ENCODE measurements at regions not wholly inside any gene's neighbourhood (a gene's known extent, or its start where the extent isn't known, plus 50 kb on each side); places are given as distances from the start of the nearest gene placed in this dataset.

GRCh38 chr15:88334436-88334835, 77.9 kb upstream of the NTRK3 start:
- WGBS (ENCODE audit: low lambda C conversion rate), result 8% methylated on average over 4 of the region's 4 CpGs
- no peak overlapping the region; the same call in 1 of the 2 replicates for H3K4me2 ChIP-seq
- H3K4me3 ChIP-seq (ENCODE audit: low read depth in 2 of 2, low read length in 1 of 2), result no peak overlapping the region
- no peaks in the 10 kb centered on the region for H3K27me3 ChIP-seq (ENCODE audit: insufficient read depth)
- no peaks in the 10 kb centered on the region; a peak in 1 of 4 replicates for H3K4me1 ChIP-seq (ENCODE audit: control insufficient read depth in 1 of 2, insufficient read depth in 2 of 2, low read depth in 1 of 2, low read length in 1 of 2)
- H2AFZ ChIP-seq (ENCODE audit: low read depth), result 0 out of 2 replicates have a peak overlapping the region, but pooled peaks have one; percentile 41
- no peaks in the 10 kb centered on the region for H3K9me3 ChIP-seq
- CTCF ChIA-PET, result interaction anchor here (0.7 to 0.9 kb wide), 2 partner anchors 14 to 34 kb away, joined by 3 to 4 read pairs; no protein-coding TSS in a partner anchor
- H3F3A ChIP-seq (replicated peaks; ENCODE audit: insufficient read depth), result no peaks in the 10 kb centered on the region
- H3K9ac ChIP-seq, result no peak overlapping the region
- peak overlapping the region in 1 of 2 experiments; percentile 50; a peak in 2 of 4 replicates for H3K27ac ChIP-seq (ENCODE audit: low read depth in 2 of 2, low read length in 1 of 2)
- no peaks in the 10 kb centered on the region for H3K79me2 ChIP-seq (ENCODE audit: insufficient read depth)
- no peaks in the 10 kb centered on the region for H3K9me2 ChIP-seq
- H4K20me1 ChIP-seq (ENCODE audit: insufficient read depth), result no peaks in the 10 kb centered on the region
- no peak for DNase-seq
- POLR2A ChIA-PET, result no interaction called here
- TF ChIP-seq TEAD4 (IDR thresholded peaks at IDR 0.05; ENCODE audit: borderline replicate concordance, insufficient read depth), result no peak
- no peak for TF ChIP-seq MAX (IDR thresholded peaks at IDR 0.05; ENCODE audit: low read depth)
- no peak for TF ChIP-seq TCF12 (IDR thresholded peaks at IDR 0.05)
- TF ChIP-seq IRF3 (IDR thresholded peaks at IDR 0.05; ENCODE audit: low read depth, low read length), result no peak
- TF ChIP-seq FOXM1 (IDR thresholded peaks at IDR 0.05; ENCODE audit: low read depth), result no peak
- TF ChIP-seq SMC3 (IDR thresholded peaks at IDR 0.05; ENCODE audit: low read depth, low read length), result no peak
- TF ChIP-seq POLR2AphosphoS5 (IDR thresholded peaks at IDR 0.05; ENCODE audit: low read depth, low read length), result no peak
- no peak for TF ChIP-seq FOSL2 (IDR thresholded peaks at IDR 0.05; ENCODE audit: borderline replicate concordance, low read depth)
- no peak for TF ChIP-seq GATA2 (CRISPR knock-in tag; IDR thresholded peaks at IDR 0.05)
- TF ChIP-seq EZH2phosphoT487 (IDR thresholded peaks at IDR 0.05; ENCODE audit: borderline replicate concordance, low read depth), result no peak
- TF ChIP-seq REST (IDR thresholded peaks at IDR 0.05; ENCODE audit: low read depth, low read length), result no peak
- TF ChIP-seq RAD21 (IDR thresholded peaks at IDR 0.05; ENCODE audit: low read length), result no peak
- no peak for TF ChIP-seq NFIC (IDR thresholded peaks at IDR 0.05; ENCODE audit: borderline replicate concordance)
- no peak for TF ChIP-seq USF2 (IDR thresholded peaks at IDR 0.05; ENCODE audit: borderline replicate concordance, low read depth, low read length)
- no peaks in the 10 kb centered on the region for H3K36me3 ChIP-seq (replicated peaks in 1 of 2; ENCODE audit: control insufficient read depth in 1 of 2, insufficient read depth in 2 of 2, low read length in 1 of 2)

All from SK-N-SH (cell line).